NK-92 (cell line): ENCODE measurements at regions not wholly inside any gene's neighbourhood (a gene's known extent, or its start where the extent isn't known, plus 50 kb on each side); places are given as distances from the start of the nearest gene placed in this dataset.

ENCODE experiments used
- DNase-seq: peaks from one replicate; lab custom pipeline; 2025; ENCODE audit not compliant: unreplicated experiment; lab: John Stamatoyannopoulos, UW

GRCh38 chr2:16128746-16129610 lies 188.6 kb downstream of the MYCN start:
- DNase-seq, result no peak

GRCh38 chr2:16127958-16128357 lies 187.6 kb downstream of the MYCN start:
- DNase-seq, result no peak

- no peak for DNase-seq
Measured at GRCh38 chr2:16127276-16127940, 187.1 kb downstream of the MYCN start.

GRCh38 chr2:16126517-16127275 lies 186.3 kb downstream of the MYCN start:
- no peak for DNase-seq

GRCh38 chr2:16125614-16126516 lies 185.5 kb downstream of the MYCN start:
- no peak for DNase-seq

- no peak for DNase-seq
Measured at GRCh38 chr2:16124881-16125613, 184.7 kb downstream of the MYCN start.

- no peak for DNase-seq
Measured at GRCh38 chr2:16123856-16124780, 183.8 kb downstream of the MYCN start.

GRCh38 chr2:16123421-16123820 lies 183.1 kb downstream of the MYCN start:
- DNase-seq, result no peak

- no peak for DNase-seq
Measured at GRCh38 chr2:16122556-16122955, 182.2 kb downstream of the MYCN start.

GRCh38 chr2:16121986-16122390 lies 181.6 kb downstream of the MYCN start:
- DNase-seq, result no peak

GRCh38 chr2:16121231-16121985 lies 181.1 kb downstream of the MYCN start:
- DNase-seq, result no peak

GRCh38 chr2:16120591-16121180 lies 180.3 kb downstream of the MYCN start:
- no peak for DNase-seq

GRCh38 chr2:16119741-16120140 lies 179.4 kb downstream of the MYCN start:
- no peak for DNase-seq

- no peak for DNase-seq
Measured at GRCh38 chr2:16118611-16119590, 178.6 kb downstream of the MYCN start.

- no peak for DNase-seq
Measured at GRCh38 chr2:16117791-16118610, 177.7 kb downstream of the MYCN start.
